Activated naive CD4-positive, alpha-beta T cell treated with Interleukin-2 at 50 U/mL for 16 hours (primary cell): ENCODE measurements at regions not wholly inside any gene's neighbourhood (a gene's known extent, or its start where the extent isn't known, plus 50 kb on each side); places are given as distances from the start of the nearest gene placed in this dataset.
"Not testable (repeated sequence)": the region's sequence is repeated elsewhere in the genome, so short reads cannot be mapped to it uniquely, and the experiment has no call there.

ENCODE experiments used
- DNase-seq: peaks from one replicate; pipeline ENCODE4 v3.0.0-alpha.2; 2020

GRCh38 chr6:86730772-86731171 is 206.6 kb upstream of the HTR1E start:
- not testable (repeated sequence) for DNase-seq

- no peak for DNase-seq
Measured at GRCh38 chr6:86730216-86730615, 207.1 kb upstream of the HTR1E start.

GRCh38 chr6:86728976-86729375 is 208.4 kb upstream of the HTR1E start:
- DNase-seq, result no peak

- DNase-seq, result no peak
Measured at GRCh38 chr6:86724695-86725094, 212.6 kb upstream of the HTR1E start.

GRCh38 chr6:86723729-86724128 is 213.6 kb upstream of the HTR1E start:
- no peak for DNase-seq

- no peak for DNase-seq
Measured at GRCh38 chr6:86723151-86723550, 214.2 kb upstream of the HTR1E start.

GRCh38 chr6:86722131-86722530 is 215.2 kb upstream of the HTR1E start:
- no peak for DNase-seq

GRCh38 chr6:86715676-86716075 is 221.7 kb upstream of the HTR1E start:
- DNase-seq, result no peak

GRCh38 chr6:86712039-86712438 is 225.3 kb upstream of the HTR1E start:
- no peak for DNase-seq

- no peak for DNase-seq
Measured at GRCh38 chr6:86707545-86708120, 229.7 kb upstream of the HTR1E start.

- no peak for DNase-seq
Measured at GRCh38 chr6:86706449-86706848, 230.9 kb upstream of the HTR1E start.

GRCh38 chr6:86701228-86701627 is 236.1 kb upstream of the HTR1E start:
- DNase-seq, result not testable (repeated sequence)

GRCh38 chr6:86686496-86686895 is 250.8 kb upstream of the HTR1E start:
- DNase-seq, result no peak

GRCh38 chr6:86685230-86685797 is 252.0 kb upstream of the HTR1E start:
- no peak for DNase-seq

GRCh38 chr6:86683132-86683908 is 254.0 kb upstream of the HTR1E start:
- no peak for DNase-seq

- no peak for DNase-seq
Measured at GRCh38 chr6:86682297-86682696, 255.0 kb upstream of the HTR1E start.

GRCh38 chr6:86681140-86681539 is 256.2 kb upstream of the HTR1E start:
- DNase-seq, result not testable (repeated sequence)

- not testable (repeated sequence) for DNase-seq
Measured at GRCh38 chr6:86672125-86672524, 265.2 kb upstream of the HTR1E start.

- no peak for DNase-seq
Measured at GRCh38 chr6:86657192-86657591, 280.1 kb upstream of the HTR1E start.

- DNase-seq, result no peak
Measured at GRCh38 chr6:86629123-86629522, 308.2 kb upstream of the HTR1E start.

GRCh38 chr6:86619428-86619827 is 317.9 kb upstream of the HTR1E start:
- no peak for DNase-seq

GRCh38 chr6:86615299-86615698 is 322.0 kb upstream of the HTR1E start:
- no peak for DNase-seq

- no peak for DNase-seq
Measured at GRCh38 chr6:86609549-86610388, 327.6 kb upstream of the HTR1E start.
